ENCODE measurements at regions not wholly inside any gene's neighbourhood (a gene's known extent, or its start where the extent isn't known, plus 50 kb on each side); places are given as distances from the start of the nearest gene placed in this dataset.

DNA sequence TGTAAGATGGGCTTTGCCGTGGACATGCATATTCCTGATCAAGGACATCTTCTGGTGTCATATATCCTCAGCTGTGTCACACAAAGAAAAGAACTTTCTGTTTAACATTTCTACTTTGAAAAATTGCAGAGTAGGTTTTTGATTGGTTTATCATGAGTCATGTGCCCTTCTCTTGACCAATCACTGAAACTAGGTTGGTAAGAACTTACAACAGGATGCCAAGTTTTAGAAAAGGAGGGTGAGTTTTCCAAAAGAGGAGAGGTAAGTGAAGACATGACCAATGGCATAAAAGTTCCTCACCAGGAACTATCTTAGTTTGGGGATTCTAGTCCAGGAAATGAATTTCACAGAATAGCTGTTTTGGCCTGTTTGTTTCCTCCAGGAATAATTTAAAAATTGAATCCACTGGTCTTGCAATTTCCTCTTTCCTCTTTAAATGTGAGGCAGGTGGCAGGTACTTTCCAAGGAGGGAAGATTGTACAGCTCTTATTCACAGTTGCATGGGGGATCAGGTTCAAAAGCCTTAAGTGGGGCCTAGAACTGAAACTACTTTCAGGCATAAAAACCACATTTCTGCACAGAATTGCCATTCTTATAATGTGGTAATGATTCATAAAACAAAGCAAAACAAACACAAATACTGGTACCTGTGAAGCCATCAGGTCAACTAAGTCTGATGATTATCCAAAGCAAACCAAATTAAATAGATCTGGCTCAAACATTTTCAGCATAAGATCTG, 1114.5 kb upstream of the LCORL start:
- no peak for DNase-seq (ENCODE audit: extremely low read depth, insufficient read length)
- H3K36me3 ChIP-seq (ENCODE audit: control insufficient read depth, insufficient read depth, low read length): no peaks in the 10 kb centered on the region
- H3K27me3 ChIP-seq (replicated peaks; ENCODE audit: control insufficient read depth, insufficient read depth, low read length): no peaks in the 10 kb centered on the region
- TF ChIP-seq, protein P1, sequence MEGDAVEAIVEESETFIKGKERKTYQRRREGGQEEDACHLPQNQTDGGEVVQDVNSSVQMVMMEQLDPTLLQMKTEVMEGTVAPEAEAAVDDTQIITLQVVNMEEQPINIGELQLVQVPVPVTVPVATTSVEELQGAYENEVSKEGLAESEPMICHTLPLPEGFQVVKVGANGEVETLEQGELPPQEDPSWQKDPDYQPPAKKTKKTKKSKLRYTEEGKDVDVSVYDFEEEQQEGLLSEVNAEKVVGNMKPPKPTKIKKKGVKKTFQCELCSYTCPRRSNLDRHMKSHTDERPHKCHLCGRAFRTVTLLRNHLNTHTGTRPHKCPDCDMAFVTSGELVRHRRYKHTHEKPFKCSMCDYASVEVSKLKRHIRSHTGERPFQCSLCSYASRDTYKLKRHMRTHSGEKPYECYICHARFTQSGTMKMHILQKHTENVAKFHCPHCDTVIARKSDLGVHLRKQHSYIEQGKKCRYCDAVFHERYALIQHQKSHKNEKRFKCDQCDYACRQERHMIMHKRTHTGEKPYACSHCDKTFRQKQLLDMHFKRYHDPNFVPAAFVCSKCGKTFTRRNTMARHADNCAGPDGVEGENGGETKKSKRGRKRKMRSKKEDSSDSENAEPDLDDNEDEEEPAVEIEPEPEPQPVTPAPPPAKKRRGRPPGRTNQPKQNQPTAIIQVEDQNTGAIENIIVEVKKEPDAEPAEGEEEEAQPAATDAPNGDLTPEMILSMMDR (IDR thresholded peaks at IDR 0.05; ENCODE audit: insufficient read depth, low read length, poor library complexity, severe bottlenecking): no peak
- no peak overlapping the region for H3K4me3 ChIP-seq (replicated peaks; ENCODE audit: low read depth, low read length)

- no peaks in the 10 kb centered on the region for H3K36me3 ChIP-seq (ENCODE audit: control insufficient read depth, insufficient read depth, low read length)
- no peak overlapping the region for H3K4me3 ChIP-seq (replicated peaks; ENCODE audit: low read depth, low read length)
- TF ChIP-seq, protein P1 (IDR thresholded peaks at IDR 0.05; ENCODE audit: insufficient read depth, low read length, poor library complexity, severe bottlenecking): no peak
- H3K27me3 ChIP-seq (replicated peaks; ENCODE audit: control insufficient read depth, insufficient read depth, low read length): no peaks in the 10 kb centered on the region
- no peak for DNase-seq (ENCODE audit: extremely low read depth, insufficient read length)
Observed at GRCh38 chr4:19134685-19135084, 1113.1 kb upstream of the LCORL start.

DNA sequence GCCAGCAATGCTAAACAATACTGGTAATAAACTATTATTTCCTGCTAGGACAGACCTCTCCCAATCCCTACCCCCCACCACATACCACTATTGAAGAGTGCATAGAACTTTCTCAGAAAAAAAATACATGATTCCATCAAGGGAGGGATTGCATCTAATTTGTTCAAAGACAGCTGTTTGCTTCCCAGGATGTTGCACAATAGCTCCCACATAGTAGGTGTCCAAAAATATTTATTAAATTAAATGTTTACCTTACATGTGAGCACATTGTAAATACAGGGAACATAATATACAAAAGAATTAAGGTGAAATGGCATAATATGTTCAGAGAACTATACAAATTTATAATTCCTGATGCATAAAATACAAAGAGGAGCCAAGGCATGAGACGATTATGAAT, 1111.8 kb upstream of the LCORL start:
- no peaks in the 10 kb centered on the region for H3K27me3 ChIP-seq (replicated peaks; ENCODE audit: control insufficient read depth, insufficient read depth, low read length)
- no peak for DNase-seq (ENCODE audit: extremely low read depth, insufficient read length)
- H3K4me3 ChIP-seq (replicated peaks; ENCODE audit: low read depth, low read length): no peak overlapping the region
- TF ChIP-seq, protein P1 (IDR thresholded peaks at IDR 0.05; ENCODE audit: insufficient read depth, low read length, poor library complexity, severe bottlenecking): no peak
- no peaks in the 10 kb centered on the region for H3K36me3 ChIP-seq (ENCODE audit: control insufficient read depth, insufficient read depth, low read length)

DNA sequence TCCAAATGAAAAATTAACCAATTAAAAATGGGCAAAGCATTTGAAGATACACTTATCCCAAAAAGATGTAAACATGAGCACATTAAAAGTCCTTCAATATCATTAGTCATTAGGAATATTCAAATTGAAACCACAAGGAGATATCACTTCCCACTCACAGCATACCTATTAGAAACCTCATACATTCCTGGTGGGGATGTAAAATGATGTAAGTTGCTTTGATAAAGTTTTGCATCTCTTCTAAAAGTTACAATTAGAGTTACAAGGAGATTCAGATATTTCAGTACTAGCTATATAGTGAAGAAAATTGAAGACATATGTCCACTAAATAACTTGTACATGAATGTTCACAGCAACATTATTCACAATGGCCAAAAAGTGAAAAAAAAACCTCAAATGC, 1109.3 kb upstream of the LCORL start:
- no peak for DNase-seq (ENCODE audit: extremely low read depth, insufficient read length)
- no peaks in the 10 kb centered on the region for H3K27me3 ChIP-seq (replicated peaks; ENCODE audit: control insufficient read depth, insufficient read depth, low read length)

DNA sequence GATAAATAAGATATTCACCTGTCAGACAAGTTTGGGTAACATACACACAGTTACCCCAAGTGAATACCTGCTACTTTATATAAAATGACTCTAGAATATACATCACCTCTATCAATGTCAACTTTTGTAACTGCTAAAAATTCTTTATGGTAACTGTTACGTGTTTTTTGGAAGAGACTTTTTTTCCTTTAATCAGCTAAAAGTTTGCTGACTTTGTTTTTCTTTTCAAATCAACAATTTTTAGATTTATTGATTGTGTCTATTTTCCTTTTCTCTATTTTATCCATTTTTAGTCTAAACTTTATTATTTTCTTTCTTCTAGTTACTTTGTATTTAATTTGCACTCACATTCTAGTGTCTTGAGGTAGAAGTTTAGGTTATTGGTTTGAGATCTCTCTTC, 1106.6 kb upstream of the LCORL start:
- TF ChIP-seq, protein P1 (IDR thresholded peaks at IDR 0.05; ENCODE audit: insufficient read depth, low read length, poor library complexity, severe bottlenecking): no peak
- no peaks in the 10 kb centered on the region for H3K36me3 ChIP-seq (ENCODE audit: control insufficient read depth, insufficient read depth, low read length)
- no peaks in the 10 kb centered on the region for H3K27me3 ChIP-seq (replicated peaks; ENCODE audit: control insufficient read depth, insufficient read depth, low read length)
- no peak overlapping the region for H3K4me3 ChIP-seq (replicated peaks; ENCODE audit: low read depth, low read length)
- no peak for DNase-seq (ENCODE audit: extremely low read depth, insufficient read length)

More for the DNA sequence above, 1109.3 kb upstream of the LCORL start:
- Histone ChIP-seq H3K36me3 (ENCODE audit: control insufficient read depth, insufficient read depth, low read length) (no peaks in the 10 kb centered on the region), H3K4me3 (replicated peaks; ENCODE audit: low read depth, low read length) (no peak overlapping the region)
- TF ChIP-seq, protein P1 (IDR thresholded peaks at IDR 0.05; ENCODE audit: insufficient read depth, low read length, poor library complexity, severe bottlenecking): no peak

GRCh38 chr4:19126903-19127302, 1105.3 kb upstream of the LCORL start:
- TF ChIP-seq, protein P1 (IDR thresholded peaks at IDR 0.05; ENCODE audit: insufficient read depth, low read length, poor library complexity, severe bottlenecking): no peak
- no peaks in the 10 kb centered on the region for H3K36me3 ChIP-seq (ENCODE audit: control insufficient read depth, insufficient read depth, low read length)
- no peak overlapping the region for H3K4me3 ChIP-seq (replicated peaks; ENCODE audit: low read depth, low read length)
- H3K27me3 ChIP-seq (replicated peaks; ENCODE audit: control insufficient read depth, insufficient read depth, low read length): no peaks in the 10 kb centered on the region
- no peak for DNase-seq (ENCODE audit: extremely low read depth, insufficient read length)

Data from GM06990 (cell line).